IMR-90 (cell line): ENCODE measurements at regions not wholly inside any gene's neighbourhood (a gene's known extent, or its start where the extent isn't known, plus 50 kb on each side); places are given as distances from the start of the nearest gene placed in this dataset.

Source experiments
- ATAC-seq: fragments of 200-7000 bp; cut with Tn5 transposase; 2 replicates; pipeline ENCODE4 v1.9.1; 2020; ENCODE audit warnings: low read depth, mild to moderate bottlenecking, moderate library complexity
- BruUV-seq: library from RNA; stranded (reverse); fragments of 400-500 nt; replicated peaks from 2 replicates; lab custom pipeline; 2021; lab: Mats Ljungman, UMichigan
- CTCF ChIA-PET: fragments of 300-600 bp; formaldehyde crosslinking; extraction: SDS; loops from one replicate; lab custom pipeline; 2021; ENCODE audit warnings: antibody characterized with exemption; lab: Yijun Ruan, JAX
- POLR2A ChIA-PET: fragments of 300-600 bp; sonication (Branson Sonifier 250); formaldehyde crosslinking; loops from one replicate; lab custom pipeline; 2022; ENCODE audit warnings: antibody characterized with exemption; ENCODE audit not compliant: unreplicated experiment; lab: Charles Lee
- DNase-seq: peaks from one replicate; pipeline ENCODE4 v3.0.0; 2013
- H2AFZ ChIP-seq: replicated peaks from 2 replicates; pipeline ENCODE3; 2013; ENCODE audit warnings: low read length, mild to moderate bottlenecking; ENCODE audit not compliant: poor library complexity
- H2AK5ac ChIP-seq: 2 replicates; pipeline ENCODE4 v1.6.1; 2013; ENCODE audit warnings: low read depth, low read length, inconsistent platforms
- H2AK9ac ChIP-seq: replicated peaks from 2 replicates; pipeline ENCODE3; 2013; ENCODE audit warnings: mild to moderate bottlenecking, low read depth, low read length, moderate library complexity; ENCODE audit not compliant: poor library complexity
- H2BK120ac ChIP-seq: 2 replicates; pipeline ENCODE4 v1.6.1; 2013; ENCODE audit warnings: low read depth, low read length, inconsistent platforms
- H2BK15ac ChIP-seq: 3 replicates; pipeline ENCODE4 v1.6.1; 2013; ENCODE audit warnings: low read depth, low read length, inconsistent platforms
- H2BK20ac ChIP-seq: 2 replicates; pipeline ENCODE4 v1.6.1; 2013; ENCODE audit warnings: low read depth, mild to moderate bottlenecking, inconsistent platforms, low read length, moderate library complexity
- H2BK5ac ChIP-seq: 2 replicates; pipeline ENCODE4 v1.6.1; 2013; ENCODE audit warnings: mild to moderate bottlenecking, low read depth, low read length, inconsistent platforms; ENCODE audit not compliant: poor library complexity, severe bottlenecking
- H3K14ac ChIP-seq: replicated peaks from 2 replicates; pipeline ENCODE4 v1.6.1; 2013; ENCODE audit warnings: low read depth, low read length, inconsistent platforms
- H3K18ac ChIP-seq: 2 replicates; pipeline ENCODE4 v1.6.1; 2013; ENCODE audit warnings: low read depth, low read length, control low read depth
- H3K23ac ChIP-seq: 2 replicates; pipeline ENCODE4 v1.6.1; 2013; ENCODE audit warnings: low read depth, low read length, inconsistent platforms
- H3K27ac ChIP-seq: 2 replicates; pipeline ENCODE4 v1.5.1; 2013; ENCODE audit warnings: mild to moderate bottlenecking, control low read depth, low read length; ENCODE audit not compliant: insufficient read depth
- H3K27me3 ChIP-seq: 2 replicates; pipeline ENCODE4 v1.6.1; 2013; ENCODE audit warnings: low read length; ENCODE audit not compliant: control insufficient read depth, insufficient read depth
- H3K36me3 ChIP-seq: 2 replicates; pipeline ENCODE4 v1.6.1; 2013; ENCODE audit warnings: low read length, mixed read lengths; ENCODE audit not compliant: control insufficient read depth, insufficient read depth
- H3K4ac ChIP-seq: 2 replicates; pipeline ENCODE4 v1.6.1; 2013; ENCODE audit warnings: low read depth, low read length, inconsistent platforms
- H3K4me1 ChIP-seq: 2 replicates; pipeline ENCODE4 v1.6.1; 2013; ENCODE audit warnings: low read length, mixed read lengths; ENCODE audit not compliant: control insufficient read depth, insufficient read depth
- H3K4me2 ChIP-seq: 2 replicates; pipeline ENCODE4 v1.6.1; 2013; ENCODE audit warnings: low read depth, mild to moderate bottlenecking, control low read depth, low read length, moderate library complexity
- H3K4me3 ChIP-seq: 2 replicates; pipeline ENCODE4 v1.5.1; 2013; ENCODE audit warnings: low read depth, mild to moderate bottlenecking, control low read depth, low read length, moderate library complexity; ENCODE audit not compliant: insufficient read depth
- H3K56ac ChIP-seq: 2 replicates; pipeline ENCODE4 v1.6.1; 2013; ENCODE audit warnings: low read length, inconsistent platforms; ENCODE audit not compliant: insufficient read depth; ENCODE audit errors: extremely low read depth
- H3K79me1 ChIP-seq, 2 experiments: 2 replicates each; pipeline ENCODE4 v1.6.1; 2013; ENCODE audit warnings: low read length in 2 of 2, inconsistent platforms in 1 of 2, low read depth in 1 of 2
- H3K9ac ChIP-seq: 2 replicates; pipeline ENCODE4 v1.6.1; 2013; ENCODE audit warnings: low read depth, low read length, control low read depth
- H3K9me1 ChIP-seq: 2 replicates; pipeline ENCODE4 v1.6.1; 2013; ENCODE audit warnings: low read length, inconsistent platforms; ENCODE audit not compliant: insufficient read depth
- H3K9me3 ChIP-seq: 2 replicates; pipeline ENCODE4 v1.6.1; 2013; ENCODE audit warnings: low read length; ENCODE audit not compliant: control insufficient read depth, insufficient read depth
- H4K20me1 ChIP-seq: 2 replicates; pipeline ENCODE4 v1.6.1; 2013; ENCODE audit warnings: low read length, inconsistent platforms; ENCODE audit not compliant: insufficient read depth
- H4K5ac ChIP-seq: 2 replicates; pipeline ENCODE4 v1.6.1; 2013; ENCODE audit warnings: mild to moderate bottlenecking, low read depth, low read length, control low read depth
- H4K8ac ChIP-seq, 2 experiments: 2 replicates each; pipeline ENCODE4 v1.6.1; 2013; ENCODE audit warnings: low read depth in 2 of 2, low read length in 2 of 2, control low read depth in 1 of 2, inconsistent platforms in 1 of 2
- H4K91ac ChIP-seq: 2 replicates; pipeline ENCODE4 v1.6.1; 2013; ENCODE audit warnings: low read depth, low read length, inconsistent platforms; ENCODE audit not compliant: insufficient read depth
- BHLHE40 ChIP-seq: fragments of 150-350 bp; IDR thresholded peaks from 2 replicates; pipeline ENCODE4 v1.6.1; 2016; ENCODE audit warnings: mild to moderate bottlenecking, low read depth, low read length
- MAZ ChIP-seq: IDR thresholded peaks from 2 replicates; pipeline ENCODE4 v1.6.1; 2012; ENCODE audit warnings: low read depth, mild to moderate bottlenecking, low read length, improper control_type of control experiment, moderate library complexity, borderline replicate concordance
- NFE2L2 ChIP-seq: fragments of 150-350 bp; IDR thresholded peaks from 2 replicates; pipeline ENCODE4 v1.6.1; 2016; ENCODE audit warnings: low read depth, mild to moderate bottlenecking, low read length
- RAD21 ChIP-seq: IDR thresholded peaks from 2 replicates; pipeline ENCODE4 v1.6.1; 2012; ENCODE audit warnings: low read length, improper control_type of control experiment
- RCOR1 ChIP-seq: IDR thresholded peaks from 2 replicates; pipeline ENCODE4 v1.6.1; 2012; ENCODE audit warnings: mild to moderate bottlenecking, low read length, improper control_type of control experiment; ENCODE audit not compliant: insufficient replicate concordance
- RFX5 ChIP-seq: IDR thresholded peaks from 2 replicates; pipeline ENCODE4 v1.8.0; 2012; ENCODE audit warnings: low read depth, mild to moderate bottlenecking, low read length, moderate library complexity
- SMC3 ChIP-seq: fragments of 150-350 bp; IDR thresholded peaks from 2 replicates; pipeline ENCODE4 v1.6.1; 2016; ENCODE audit warnings: low read depth, mild to moderate bottlenecking, antibody characterized with exemption, low read length, moderate library complexity
- WGBS, 2 experiments: methylation state at CpG; one replicate each; pipeline versions ENCODE4 v1.1.5 to v1.1.7; 2013; ENCODE audit warnings: missing lambda C conversion rate in 2 of 2; ENCODE audit not compliant: insufficient read length in 1 of 2; ENCODE audit errors: extremely low coverage in 2 of 2; 5-methylcytosine and 5-hydroxymethylcytosine counted together
- dilution Hi-C: fragments of 300-500 bp; cut with HindIII; formaldehyde crosslinking; loops from one replicate; pipeline ENCODE4 v1.14.3; 2018; ENCODE audit warnings: low sequenced_read_pairs; ENCODE audit not compliant: unreplicated experiment
- in situ Hi-C: fragments of 300-500 bp; cut with MboI; formaldehyde crosslinking; loops from 3 replicates; pipeline ENCODE4 v1.14.3; 2019; ENCODE audit warnings: low sequenced_read_pairs, inconsistent platforms, mixed read lengths
- intact Hi-C: fragments of 100-400 bp; cut with micrococcal nuclease; formaldehyde crosslinking; loops from 2 replicates; pipeline ENCODE4 v1.10.0; 2022
- TF ChIP-seq, protein P1 (sequence below): conservative IDR thresholded peaks from 2 replicates; pipeline ENCODE4 v1.5.1; 2012; ENCODE audit warnings: mild to moderate bottlenecking, low read depth, low read length, improper control_type of control experiment

DNA sequence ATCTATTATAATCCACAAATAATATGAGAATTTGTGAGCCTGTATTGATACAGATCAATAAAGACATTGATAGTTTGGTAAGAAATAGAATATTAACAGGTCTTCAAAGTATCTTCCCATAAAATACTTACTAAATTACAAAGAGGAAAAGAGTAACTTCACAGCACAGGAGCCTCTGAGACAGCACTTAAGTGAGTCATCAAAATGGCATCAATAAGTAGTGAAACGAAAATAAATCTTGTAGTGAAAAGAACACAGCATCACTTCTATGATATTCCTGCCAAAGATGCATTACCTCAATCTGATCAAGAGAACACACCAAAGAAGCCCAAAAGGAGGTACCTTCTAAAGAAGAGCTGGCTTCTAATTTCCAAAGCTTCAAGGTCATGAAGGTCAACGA is 116.4 kb downstream of the CBLN2 start:
- Histone ChIP-seq H3K4ac (no peak overlapping the region), H2AFZ (no peak overlapping the region), H2BK5ac (no peak overlapping the region), H3K23ac (no peak overlapping the region), H3K9me3 (peaks cover 9% of the 10 kb centered on the region), H4K8ac (no peak overlapping the region), H2AK5ac (no peak overlapping the region), H2AK9ac (no peak overlapping the region), H3K27me3 (no peaks in the 10 kb centered on the region), H3K4me2 (no peak overlapping the region), H3K14ac (no peak overlapping the region), H3K18ac (no peak overlapping the region), H3K4me3 (no peak overlapping the region), H3K56ac (no peak overlapping the region), H3K4me1 (no peaks in the 10 kb centered on the region), H3K9ac (no peak overlapping the region), H2BK120ac (no peak overlapping the region), H3K79me1 (no peaks in the 10 kb centered on the region), H4K91ac (no peak overlapping the region), H3K27ac (no peak overlapping the region), H3K9me1 (no peaks in the 10 kb centered on the region), H2BK20ac (no peak overlapping the region), H4K5ac (no peak overlapping the region), H4K20me1 (no peaks in the 10 kb centered on the region), H2BK15ac (no peak overlapping the region), H3K36me3 (no peaks in the 10 kb centered on the region)
- TF ChIP-seq RFX5 = no peak
- TF ChIP-seq, protein P1, sequence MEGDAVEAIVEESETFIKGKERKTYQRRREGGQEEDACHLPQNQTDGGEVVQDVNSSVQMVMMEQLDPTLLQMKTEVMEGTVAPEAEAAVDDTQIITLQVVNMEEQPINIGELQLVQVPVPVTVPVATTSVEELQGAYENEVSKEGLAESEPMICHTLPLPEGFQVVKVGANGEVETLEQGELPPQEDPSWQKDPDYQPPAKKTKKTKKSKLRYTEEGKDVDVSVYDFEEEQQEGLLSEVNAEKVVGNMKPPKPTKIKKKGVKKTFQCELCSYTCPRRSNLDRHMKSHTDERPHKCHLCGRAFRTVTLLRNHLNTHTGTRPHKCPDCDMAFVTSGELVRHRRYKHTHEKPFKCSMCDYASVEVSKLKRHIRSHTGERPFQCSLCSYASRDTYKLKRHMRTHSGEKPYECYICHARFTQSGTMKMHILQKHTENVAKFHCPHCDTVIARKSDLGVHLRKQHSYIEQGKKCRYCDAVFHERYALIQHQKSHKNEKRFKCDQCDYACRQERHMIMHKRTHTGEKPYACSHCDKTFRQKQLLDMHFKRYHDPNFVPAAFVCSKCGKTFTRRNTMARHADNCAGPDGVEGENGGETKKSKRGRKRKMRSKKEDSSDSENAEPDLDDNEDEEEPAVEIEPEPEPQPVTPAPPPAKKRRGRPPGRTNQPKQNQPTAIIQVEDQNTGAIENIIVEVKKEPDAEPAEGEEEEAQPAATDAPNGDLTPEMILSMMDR = no peak
- TF ChIP-seq MAZ = no peak
- TF ChIP-seq RCOR1 = no peak
- TF ChIP-seq SMC3 = no peak
- TF ChIP-seq RAD21 = no peak
- no peak for TF ChIP-seq NFE2L2
- no peak for TF ChIP-seq BHLHE40
- BruUV-seq = no TSS peak
- CTCF ChIA-PET = no interaction called here
- dilution Hi-C loops = no loop called here
- WGBS, 2 experiments = no CpG with 5 or more reads among the region's 2 CpGs
- intact Hi-C loops = no loop called here
- DNase-seq (peak; percentile 1), ATAC-seq (no peak)
- in situ Hi-C loops = no loop called here
- POLR2A ChIA-PET = interaction anchor here (0.6 kb wide), 1 partner anchor 59 kb away, joined by 3 read pairs; no protein-coding TSS in a partner anchor
